GM12878 (cell line): ENCODE measurements at regions not wholly inside any gene's neighbourhood (a gene's known extent, or its start where the extent isn't known, plus 50 kb on each side); places are given as distances from the start of the nearest gene placed in this dataset.

Source experiments
- ATAC-seq: fragments of 200-7000 bp; cut with Tn5 transposase; 3 replicates; pipeline ENCODE4 v1.9.1; 2020; ENCODE audit warnings: mild to moderate bottlenecking, moderate library complexity
- BruUV-seq: library from RNA; stranded (reverse); fragments of 400-500 nt; replicated peaks from 2 replicates; lab custom pipeline; 2021; lab: Mats Ljungman, UMichigan
- CTCF ChIA-PET: fragments of 300-600 bp; sonication (Branson Sonifier 250); formaldehyde crosslinking; extraction: SDS; loops from one replicate; lab custom pipeline; 2021; ENCODE audit warnings: inconsistent platforms; lab: Yijun Ruan, JAX
- POLR2A ChIA-PET: fragments of 350-600 bp; formaldehyde crosslinking; extraction: SDS; loops from one replicate; lab custom pipeline; 2021; ENCODE audit warnings: inconsistent platforms; lab: Charles Lee
- RAD21 ChIA-PET: fragments of 300-600 bp; sonication (Branson Sonifier 250); formaldehyde crosslinking; loops from one replicate; lab custom pipeline; 2023; ENCODE audit warnings: antibody characterized with exemption; ENCODE audit not compliant: unreplicated experiment; lab: Charles Lee
- SMC1A ChIA-PET: fragments of 300-600 bp; sonication (Branson Sonifier 250); formaldehyde crosslinking; loops from one replicate; lab custom pipeline; 2023; ENCODE audit not compliant: unreplicated experiment, uncharacterized antibody; lab: Charles Lee
- DNase-seq: peaks from one replicate; pipeline ENCODE4 v3.0.0-alpha.2; 2011; ENCODE audit warnings: low read depth, low spot score
- FAIRE-seq: peaks from 3 replicates; lab custom pipeline; 2011; peaks lifted over from hg19 to GRCh38; lab: Jason Lieb, UNC
- H2AFZ ChIP-seq: 2 replicates; pipeline ENCODE4 v1.6.0; 2011; ENCODE audit warnings: low read depth, low read length, control low read depth; ENCODE audit not compliant: control insufficient read depth
- H3K27ac ChIP-seq: 2 replicates; pipeline ENCODE4 v1.5.1; 2011; ENCODE audit warnings: control low read depth; ENCODE audit not compliant: control insufficient read depth, insufficient read depth
- H3K27me3 ChIP-seq, 2 experiments: replicated peaks in 1 of 2; 2 replicates each; pipeline versions ENCODE4 v1.6.0 to v1.6.1; 2011; ENCODE audit warnings: low read length in 1 of 2; ENCODE audit not compliant: control insufficient read depth in 2 of 2, insufficient read depth in 2 of 2
- H3K36me3 ChIP-seq, 2 experiments: 2 replicates each; pipeline ENCODE4 v1.5.1; 2011; ENCODE audit warnings: low read length in 1 of 2; ENCODE audit not compliant: control insufficient read depth in 2 of 2, insufficient read depth in 2 of 2
- H3K4me1 ChIP-seq: 2 replicates; pipeline ENCODE4 v1.6.1; 2011; ENCODE audit warnings: mild to moderate bottlenecking, low read length, moderate library complexity, mixed read lengths; ENCODE audit not compliant: control insufficient read depth, insufficient read depth
- H3K4me2 ChIP-seq: 2 replicates; pipeline ENCODE4 v1.6.0; 2011; ENCODE audit warnings: control low read depth; ENCODE audit not compliant: control insufficient read depth, insufficient read depth
- H3K4me3 ChIP-seq: fragments of 200-600 bp; sonication (generic); 2 replicates; pipeline ENCODE4 v1.5.1; 2016
- H3K79me2 ChIP-seq: 2 replicates; pipeline ENCODE4 v1.6.0; 2011; ENCODE audit warnings: low read length; ENCODE audit not compliant: control insufficient read depth, insufficient read depth
- H3K9ac ChIP-seq: 2 replicates; pipeline ENCODE4 v1.8.0; 2011; ENCODE audit warnings: low read length, control low read depth, mixed read lengths; ENCODE audit not compliant: control insufficient read depth, insufficient read depth
- H3K9me3 ChIP-seq: replicated peaks from 3 replicates; pipeline ENCODE4 v1.5.1; 2011; ENCODE audit warnings: mild to moderate bottlenecking, low read length; ENCODE audit not compliant: control insufficient read depth, insufficient read depth
- H4K20me1 ChIP-seq: 2 replicates; pipeline ENCODE4 v1.6.0; 2011; ENCODE audit not compliant: control insufficient read depth, insufficient read depth
- CREB1 ChIP-seq: IDR thresholded peaks from 2 replicates; pipeline ENCODE4 v1.6.1; 2012; ENCODE audit warnings: low read depth, mild to moderate bottlenecking, inconsistent platforms
- RFX5 ChIP-seq: IDR thresholded peaks from 2 replicates; pipeline ENCODE4 v1.6.1; 2011; ENCODE audit warnings: low read depth, low read length, improper control_type of control experiment
- WGBS: methylation state at CpG from one replicate; pipeline ENCODE4 v1.1.6; 2016; ENCODE audit warnings: low lambda C conversion rate; ENCODE audit not compliant: insufficient replicate concordance, insufficient coverage; ENCODE audit errors: missing lambda C conversion rate; 5-methylcytosine and 5-hydroxymethylcytosine counted together
- in situ Hi-C: fragments of 300-500 bp; cut with MboI; formaldehyde crosslinking; loops from 9 replicates; pipeline ENCODE4 v1.14.3; 2018; ENCODE audit warnings: mixed read lengths
- intact Hi-C: fragments of 100-400 bp; cut with micrococcal nuclease; formaldehyde crosslinking; loops from one replicate; pipeline ENCODE4 v1.14.2; 2022; ENCODE audit not compliant: unreplicated experiment

GRCh38 chr7:42567051-42567450 lies 330.0 kb upstream of the GLI3 start:
- H3K4me1 ChIP-seq, result no peaks in the 10 kb centered on the region
- H2AFZ ChIP-seq, result no peak overlapping the region
- DNase-seq, result no peak
- H3K27ac ChIP-seq, result no peak overlapping the region
- ChIA-PET POLR2A (no interaction called here), CTCF (no interaction called here), RAD21 (no interaction called here), SMC1A (no interaction called here)
- 20% methylated on average over 4 of the region's 4 CpGs for WGBS
- H3K4me3 ChIP-seq, result no peak overlapping the region
- H3K4me2 ChIP-seq, result no peak overlapping the region
- in situ Hi-C loops, result no loop called here
- H4K20me1 ChIP-seq, result no peaks in the 10 kb centered on the region
- no peaks in the 10 kb centered on the region for H3K9me3 ChIP-seq
- intact Hi-C loops, result no loop called here
- no peak for ATAC-seq
- BruUV-seq, result no TSS peak
- H3K36me3 ChIP-seq, result no peaks in the 10 kb centered on the region
- H3K79me2 ChIP-seq, result no peaks in the 10 kb centered on the region
- no peak for TF ChIP-seq CREB1
- no peak overlapping the region for H3K9ac ChIP-seq
- no peaks in the 10 kb centered on the region for H3K27me3 ChIP-seq
- no peak for FAIRE-seq

- SMC1A ChIA-PET, result interaction anchor here (0.8 kb wide), 1 partner anchor 11 kb away, joined by 6 read pairs; no protein-coding TSS in a partner anchor
Observed at GRCh38 chr7:42561797-42562196, 324.8 kb upstream of the GLI3 start.

More at GRCh38 chr7:42561797-42562196, 324.8 kb upstream of the GLI3 start:
- DNase-seq (no peak), FAIRE-seq (no peak), ATAC-seq (no peak)
- Histone ChIP-seq H3K27ac (no peak overlapping the region), H3K27me3 (no peaks in the 10 kb centered on the region), H3K79me2 (no peaks in the 10 kb centered on the region), H3K9ac (no peak overlapping the region), H4K20me1 (no peaks in the 10 kb centered on the region), H3K4me3 (no peak overlapping the region), H3K9me3 (no peaks in the 10 kb centered on the region), H3K4me2 (no peak overlapping the region), H3K4me1 (no peaks in the 10 kb centered on the region), H3K36me3 (no peaks in the 10 kb centered on the region), H2AFZ (no peak overlapping the region)
- BruUV-seq, result no TSS peak
- TF ChIP-seq RFX5, result no peak
- ChIA-PET POLR2A (no interaction called here), CTCF (no interaction called here), RAD21 (no interaction called here)
- WGBS, result 75% methylated on average over 1 of the region's 1 CpG
- intact Hi-C loops (no loop called here), in situ Hi-C loops (no loop called here)
